Muscle of arm (tissue), 1 donor: ENCODE measurements at regions not wholly inside any gene's neighbourhood (a gene's known extent, or its start where the extent isn't known, plus 50 kb on each side); places are given as distances from the start of the nearest gene placed in this dataset.

Experiments used
- DNase-seq: peaks from one replicate; pipeline ENCODE4 v3.0.0-alpha.2; 2013

DNA sequence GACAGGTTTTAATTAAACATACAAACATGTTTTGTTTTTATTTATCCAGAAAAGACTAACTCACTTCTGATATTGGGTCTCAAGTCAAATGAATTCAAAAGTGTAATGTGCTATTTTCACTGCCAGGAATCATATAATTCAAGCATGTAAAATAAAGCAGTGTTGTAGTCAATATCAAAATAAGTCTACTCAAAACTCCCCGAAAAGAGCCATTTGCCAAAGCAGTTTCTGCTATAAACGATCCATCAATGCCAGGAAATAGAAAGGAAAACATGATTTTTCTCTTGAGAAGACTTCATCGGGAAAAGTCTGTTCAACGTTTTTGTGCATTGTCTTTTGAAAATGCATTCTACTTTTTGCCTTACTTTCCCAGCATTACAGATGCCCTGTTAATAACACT, 633.3 kb downstream of the FAT4 start:
- DNase-seq, result peak; percentile 58

DNA sequence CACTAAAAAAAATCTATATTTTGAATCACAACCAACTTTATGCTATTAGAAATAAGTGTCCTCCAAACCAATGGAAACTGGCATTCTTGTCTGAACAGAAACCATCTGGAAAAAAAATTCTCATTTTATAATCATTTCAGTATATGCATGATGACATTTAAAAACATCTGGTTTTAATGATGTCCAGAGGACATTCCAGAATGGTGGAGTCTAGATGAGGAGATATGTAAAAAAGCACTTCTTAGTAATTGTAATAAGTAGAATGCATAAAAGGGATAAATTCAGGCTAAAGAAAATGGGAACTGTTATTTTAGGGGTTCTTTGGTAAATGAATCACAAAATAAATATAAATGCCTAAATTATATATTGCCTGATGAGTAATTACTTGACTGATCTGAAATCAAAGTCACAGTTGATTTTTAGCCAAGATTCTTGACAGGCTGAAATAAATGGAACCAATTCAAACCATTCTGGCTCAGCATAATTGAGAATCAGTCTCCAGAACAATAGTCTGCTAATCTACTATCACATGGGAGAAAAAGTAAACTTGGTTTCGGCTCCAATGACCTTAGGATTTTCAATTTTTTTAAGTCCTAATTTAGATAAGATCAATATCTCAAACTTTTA, 636.6 kb downstream of the FAT4 start:
- DNase-seq, result peak; percentile 74

GRCh38 chr4:125952631-125953030, 637.9 kb downstream of the FAT4 start:
- DNase-seq, result no peak

- DNase-seq, result no peak
Measured at GRCh38 chr4:125956276-125956675, 641.5 kb downstream of the FAT4 start.

DNA sequence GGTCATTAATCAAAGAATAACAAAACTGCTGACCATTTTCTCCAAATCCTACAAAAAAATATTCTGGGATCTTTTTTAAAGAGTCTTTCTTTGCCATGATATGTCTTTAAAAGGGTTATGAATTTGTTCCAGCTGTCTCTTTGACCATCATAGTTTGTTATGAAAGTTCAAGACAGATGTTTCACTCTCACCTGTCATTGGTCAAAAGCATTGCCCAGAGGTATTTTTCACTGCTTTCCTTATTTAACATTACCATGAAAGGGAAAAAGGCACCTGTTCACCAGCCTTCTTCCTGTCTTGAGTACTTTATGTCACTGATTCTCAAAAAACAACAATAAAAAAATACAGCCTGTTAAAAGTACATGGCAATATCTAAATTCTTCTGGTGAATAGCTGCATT, 643.8 kb downstream of the FAT4 start:
- no peak for DNase-seq

DNA sequence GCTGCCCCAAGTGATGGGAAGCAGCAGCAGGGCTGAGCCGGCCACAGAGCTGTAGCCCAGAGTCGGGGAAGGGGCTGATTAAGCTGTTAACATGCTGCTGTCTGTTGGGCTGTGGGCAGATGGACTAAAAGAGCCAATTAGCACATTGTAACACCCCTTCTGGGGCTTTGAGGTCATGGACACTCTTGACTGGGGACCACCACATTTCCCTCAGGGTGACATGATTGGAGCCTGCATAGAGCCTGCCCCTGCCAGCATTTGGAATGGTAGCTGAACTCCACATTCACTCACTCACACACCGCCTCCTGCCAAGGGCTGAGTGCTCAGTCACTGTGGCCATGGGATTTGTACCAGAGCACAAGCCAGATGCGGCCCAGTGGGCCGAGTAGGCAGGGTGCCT, 646.9 kb downstream of the FAT4 start:
- no peak for DNase-seq

GRCh38 chr4:125975861-125976397, 661.2 kb downstream of the FAT4 start:
- no peak for DNase-seq

DNA sequence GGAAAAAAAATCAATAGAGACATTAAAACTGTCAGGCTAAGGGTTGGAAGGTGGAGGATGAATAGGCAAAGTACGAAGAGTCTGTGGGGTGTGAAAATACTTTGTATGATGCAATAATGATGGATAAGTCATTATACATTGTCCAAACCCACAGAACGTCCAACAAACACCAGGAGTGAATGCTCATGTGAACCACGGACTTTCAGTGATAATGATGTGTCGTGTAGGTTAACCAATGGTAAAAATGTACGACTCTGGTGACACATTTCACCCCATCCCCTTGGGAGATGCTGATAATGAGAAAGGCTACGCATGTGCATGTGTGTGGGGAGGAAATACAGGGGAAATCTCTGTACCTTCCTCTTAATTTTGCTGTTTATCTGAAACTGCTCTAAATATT, 665.2 kb downstream of the FAT4 start:
- no peak for DNase-seq

DNA sequence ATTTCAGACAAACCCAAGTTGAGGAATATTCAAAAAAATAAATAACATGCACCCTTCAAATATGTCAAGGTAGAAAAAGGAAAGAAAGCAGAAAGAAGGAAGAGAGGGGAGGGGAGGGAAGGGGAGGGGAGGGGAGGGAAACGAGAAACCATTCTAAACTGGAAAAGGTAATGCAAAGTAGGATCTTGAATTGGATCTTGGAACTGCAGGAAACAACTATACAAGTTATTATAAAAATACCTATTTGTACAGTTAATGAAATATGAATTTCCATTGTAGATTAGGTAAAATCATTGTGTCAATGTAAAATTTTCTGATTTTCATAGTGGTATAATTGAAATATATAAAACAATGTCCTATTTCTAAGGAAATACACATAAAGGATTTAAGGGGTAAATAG, 668.4 kb downstream of the FAT4 start:
- no peak for DNase-seq

DNA sequence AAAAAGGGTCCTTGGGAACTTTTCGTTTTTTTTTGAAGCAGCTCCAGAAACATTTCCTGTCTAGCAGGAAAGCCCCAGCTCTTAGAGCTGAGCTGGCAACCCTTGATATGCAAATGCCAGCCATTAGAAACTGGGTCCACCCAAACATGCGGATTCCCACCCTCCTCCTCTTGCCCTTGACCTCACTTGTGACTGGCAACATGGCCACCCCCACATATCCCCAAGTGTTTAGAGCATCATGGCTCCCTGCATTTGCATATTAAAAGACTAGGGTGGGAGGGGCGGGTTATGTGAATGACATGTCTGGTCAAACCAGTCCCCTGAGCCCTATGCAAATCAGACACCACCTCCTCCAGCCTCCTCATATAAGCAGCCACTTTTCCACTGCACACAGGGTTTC, 671.1 kb downstream of the FAT4 start:
- no peak for DNase-seq

- no peak for DNase-seq
Measured at GRCh38 chr4:125986307-125986706, 671.6 kb downstream of the FAT4 start.

GRCh38 chr4:125988464-125988863, 673.7 kb downstream of the FAT4 start:
- no peak for DNase-seq

- DNase-seq, result no peak
Measured at GRCh38 chr4:125991398-125991797, 676.6 kb downstream of the FAT4 start.

- no peak for DNase-seq
Measured at GRCh38 chr4:125992891-125993290, 678.1 kb downstream of the FAT4 start.

DNA sequence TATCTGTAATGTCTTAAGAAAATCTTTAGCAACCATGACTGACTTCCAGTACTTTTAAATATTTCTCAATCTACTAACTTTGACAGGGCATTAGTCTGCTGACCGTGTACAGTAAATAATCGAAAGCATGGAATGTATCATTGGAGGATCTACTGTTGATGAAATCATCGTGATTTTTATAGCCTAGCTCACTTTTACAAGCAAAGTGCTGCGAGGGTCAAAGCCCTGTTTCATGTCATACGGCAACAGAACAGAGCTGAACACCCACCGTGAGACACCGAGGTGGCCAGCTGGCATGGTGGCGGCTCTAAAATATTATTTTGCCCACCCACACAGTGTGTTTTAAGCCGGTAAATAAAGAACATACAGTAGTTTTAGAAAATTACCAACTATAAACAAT, 679.3 kb downstream of the FAT4 start:
- DNase-seq, result no peak

GRCh38 chr4:125994430-125994829, 679.7 kb downstream of the FAT4 start:
- no peak for DNase-seq

DNA sequence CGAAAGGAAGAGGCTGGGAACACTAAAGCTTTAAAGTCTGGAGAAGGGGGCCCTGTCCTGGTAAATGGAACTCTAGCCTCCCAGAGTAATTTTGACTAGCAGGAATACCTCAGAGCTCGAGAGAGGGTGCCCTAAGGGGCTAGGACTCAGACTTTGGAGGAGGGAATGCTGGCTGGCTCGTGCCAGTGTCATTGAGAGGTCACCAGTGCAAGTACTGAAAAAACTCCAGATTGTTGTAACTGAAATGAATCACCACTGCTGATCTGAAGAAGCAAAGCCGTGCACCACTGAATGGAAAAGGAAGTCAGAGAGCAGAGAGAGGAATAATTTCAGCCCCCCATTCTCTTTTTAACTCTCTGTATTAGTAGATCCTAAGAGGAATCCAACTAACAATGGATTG, 690.2 kb downstream of the FAT4 start:
- no peak for DNase-seq

GRCh38 chr4:126007142-126007541, 692.4 kb downstream of the FAT4 start:
- no peak for DNase-seq

- DNase-seq, result peak; percentile 38
Measured at GRCh38 chr4:126012691-126013290, 698.0 kb downstream of the FAT4 start.

- no peak for DNase-seq
Measured at GRCh38 chr4:126018274-126018673, 703.5 kb downstream of the FAT4 start.

- DNase-seq, result peak; percentile 63
Measured at GRCh38 chr4:126023896-126024295, 709.1 kb downstream of the FAT4 start.

- no peak for DNase-seq
Measured at GRCh38 chr4:126027601-126028000, 712.8 kb downstream of the FAT4 start.

GRCh38 chr4:126028876-126029275, 714.1 kb downstream of the FAT4 start:
- no peak for DNase-seq

GRCh38 chr4:126037231-126037630, 722.5 kb downstream of the FAT4 start:
- DNase-seq, result no peak
